DOHH2 (cell line): ENCODE measurements at regions not wholly inside any gene's neighbourhood (a gene's known extent, or its start where the extent isn't known, plus 50 kb on each side); places are given as distances from the start of the nearest gene placed in this dataset.
"Not testable (repeated sequence)": the region's sequence is repeated elsewhere in the genome, so short reads cannot be mapped to it uniquely, and the experiment has no call there.

Experiments used
- H3F3A ChIP-seq: fragments of 200-600 bp; sonication (generic), shearing (Covaris generic); 2 replicates; pipeline ENCODE4 v1.6.0; 2016; ENCODE audit warnings: antibody characterized with exemption, mild to moderate bottlenecking; ENCODE audit not compliant: control insufficient read depth, insufficient read depth
- H3K27ac ChIP-seq: fragments of 200-600 bp; sonication (generic); 2 replicates; pipeline ENCODE4 v1.5.1; 2014; ENCODE audit warnings: low read depth, mild to moderate bottlenecking, low read length, moderate library complexity
- H3K27me3 ChIP-seq: fragments of 200-600 bp; sonication (generic); 2 replicates; pipeline ENCODE4 v1.6.1; 2014; ENCODE audit warnings: mild to moderate bottlenecking, low read length, mixed read lengths; ENCODE audit not compliant: control insufficient read depth
- H3K36me3 ChIP-seq: fragments of 200-600 bp; sonication (generic); 2 replicates; pipeline ENCODE4 v1.6.1; 2014; ENCODE audit warnings: mild to moderate bottlenecking, low read length, moderate library complexity, mixed read lengths; ENCODE audit not compliant: control insufficient read depth
- H3K4me1 ChIP-seq: fragments of 200-600 bp; sonication (generic); 2 replicates; pipeline ENCODE4 v1.6.1; 2014; ENCODE audit warnings: mild to moderate bottlenecking, low read length, mixed read lengths; ENCODE audit not compliant: control insufficient read depth
- H3K4me2 ChIP-seq: fragments of 200-600 bp; sonication (generic); 2 replicates; pipeline ENCODE4 v1.6.0; 2014; ENCODE audit warnings: mild to moderate bottlenecking, low read length, moderate library complexity
- H3K4me3 ChIP-seq: fragments of 200-600 bp; sonication (generic); 2 replicates; pipeline ENCODE4 v1.5.1; 2014; ENCODE audit warnings: mild to moderate bottlenecking, low read length, mixed read lengths
- H3K79me2 ChIP-seq: fragments of 200-600 bp; sonication (generic); 2 replicates; pipeline ENCODE4 v1.6.1; 2014; ENCODE audit warnings: mild to moderate bottlenecking, low read length, mixed read lengths; ENCODE audit not compliant: control insufficient read depth
- H3K9me2 ChIP-seq: fragments of 200-600 bp; sonication (generic); replicated peaks from 2 replicates; pipeline ENCODE4 v1.6.1; 2014; ENCODE audit warnings: mild to moderate bottlenecking, low read length, mixed read lengths; ENCODE audit not compliant: control insufficient read depth
- H3K9me3 ChIP-seq: fragments of 200-600 bp; sonication (generic); 2 replicates; pipeline ENCODE4 v1.6.1; 2014; ENCODE audit warnings: antibody characterized with exemption, low read length, mixed read lengths; ENCODE audit not compliant: control insufficient read depth, insufficient read depth
- H4K20me1 ChIP-seq: fragments of 200-600 bp; sonication (generic); 2 replicates; pipeline ENCODE4 v1.6.0; 2014; ENCODE audit warnings: low read depth, mild to moderate bottlenecking, antibody characterized with exemption, low read length, moderate library complexity; ENCODE audit not compliant: control insufficient read depth, insufficient read depth
- CTCF ChIP-seq: fragments of 200-600 bp; sonication (generic); IDR thresholded peaks from one replicate; pipeline ENCODE4 v1.5.1; 2014; ENCODE audit warnings: antibody characterized with exemption, mild to moderate bottlenecking, low read depth, low read length; ENCODE audit not compliant: poor library complexity, severe bottlenecking
- EZH2phosphoT487 ChIP-seq: fragments of 200-600 bp; sonication (generic); IDR thresholded peaks from 2 replicates; pipeline ENCODE4 v1.6.1; 2017; ENCODE audit warnings: borderline replicate concordance, mild to moderate bottlenecking, antibody characterized with exemption, low read length, moderate library complexity, mixed read lengths

- H3K9me3 ChIP-seq, result peaks cover 2% of the 10 kb centered on the region; the same call in 1 of the 2 replicates
- H3K4me2 ChIP-seq, result no peak overlapping the region
- H3K36me3 ChIP-seq, result no peaks in the 10 kb centered on the region
- TF ChIP-seq EZH2phosphoT487, result no peak
- no peak for TF ChIP-seq CTCF
- H3K4me3 ChIP-seq, result no peak overlapping the region
- no peaks in the 10 kb centered on the region for H3K9me2 ChIP-seq
- peaks cover 41% of the 10 kb centered on the region for H3K4me1 ChIP-seq
- H3K27ac ChIP-seq, result no peak overlapping the region
- H3K27me3 ChIP-seq, result no peaks in the 10 kb centered on the region
- peaks cover 5% of the 10 kb centered on the region; the same call in 1 of the 2 replicates for H3F3A ChIP-seq
- no peaks in the 10 kb centered on the region for H3K79me2 ChIP-seq
- H4K20me1 ChIP-seq, result no peaks in the 10 kb centered on the region
These were observed 112.2 kb upstream of the ADRA1B start for GRCh38 chr5:159804121-159804520.

GRCh38 chr5:159805021-159805420, 111.3 kb upstream of the ADRA1B start:
- Histone ChIP-seq H3K27ac (no peak overlapping the region), H4K20me1 (no peaks in the 10 kb centered on the region), H3K4me1 (peaks cover 41% of the 10 kb centered on the region), H3K4me3 (no peak overlapping the region), H3K9me3 (peaks cover 2% of the 10 kb centered on the region; the same call in 1 of the 2 replicates), H3K4me2 (no peak overlapping the region), H3K36me3 (no peaks in the 10 kb centered on the region), H3K79me2 (no peaks in the 10 kb centered on the region), H3F3A (peaks cover 5% of the 10 kb centered on the region; the same call in 1 of the 2 replicates), H3K9me2 (no peaks in the 10 kb centered on the region), H3K27me3 (no peaks in the 10 kb centered on the region)
- TF ChIP-seq CTCF, result no peak
- TF ChIP-seq EZH2phosphoT487, result no peak

- not testable (repeated sequence) for H3K27ac ChIP-seq, H3K9me3 ChIP-seq, H3K4me3 ChIP-seq, H3K4me2 ChIP-seq, H3F3A ChIP-seq, H3K36me3 ChIP-seq, H3K79me2 ChIP-seq, H3K9me2 ChIP-seq, H3K27me3 ChIP-seq, H4K20me1 ChIP-seq
- peaks cover 32% of the 10 kb centered on the region for H3K4me1 ChIP-seq
These were observed 109.1 kb upstream of the ADRA1B start for GRCh38 chr5:159807135-159807534.

GRCh38 chr5:159807586-159807985, 108.7 kb upstream of the ADRA1B start:
- Histone ChIP-seq H4K20me1 (no peaks in the 10 kb centered on the region), H3K9me3 (peaks cover 2% of the 10 kb centered on the region; the same call in 1 of the 2 replicates), H3K27me3 (no peaks in the 10 kb centered on the region), H3K4me2 (no peak overlapping the region), H3K27ac (no peak overlapping the region), H3K4me1 (peaks cover 27% of the 10 kb centered on the region), H3F3A (peaks cover under 1% of the 10 kb centered on the region; the same call in 1 of the 2 replicates), H3K4me3 (no peak overlapping the region), H3K79me2 (no peaks in the 10 kb centered on the region), H3K9me2 (no peaks in the 10 kb centered on the region), H3K36me3 (no peaks in the 10 kb centered on the region)
- TF ChIP-seq CTCF (no peak), EZH2phosphoT487 (no peak)
